Colonic mucosa (tissue), 4 donors: ENCODE measurements at regions not wholly inside any gene's neighbourhood (a gene's known extent, or its start where the extent isn't known, plus 50 kb on each side); places are given as distances from the start of the nearest gene placed in this dataset.

ENCODE experiments used
- DNase-seq: peaks from one replicate; pipeline ENCODE4 v3.0.0-alpha.2; 2020
- H3K27ac ChIP-seq: fragments of 200-600 bp; one replicate; pipeline ENCODE4 v1.8.0; 2021
- H3K27me3 ChIP-seq: fragments of 200-600 bp; one replicate; pipeline ENCODE4 v1.8.0; 2021
- H3K36me3 ChIP-seq: fragments of 200-600 bp; one replicate; pipeline ENCODE4 v1.8.0; 2021
- H3K4me1 ChIP-seq: fragments of 200-600 bp; one replicate; pipeline ENCODE4 v1.8.0; 2021; ENCODE audit warnings: mild to moderate bottlenecking
- H3K4me3 ChIP-seq: fragments of 200-600 bp; one replicate; pipeline ENCODE4 v1.8.0; 2021
- H3K9ac ChIP-seq, 2 donors: one replicate each; pipeline ENCODE4 v1.7.0; 2013; ENCODE audit warnings: control low read depth in 2 of 2, low read depth in 2 of 2, low read length in 2 of 2
- H3K9me3 ChIP-seq: fragments of 200-600 bp; one replicate; pipeline ENCODE4 v1.8.0; 2021
- CTCF ChIP-seq: fragments of 200-600 bp; IDR thresholded peaks from one replicate; pipeline ENCODE4 v1.8.0; 2022; ENCODE audit warnings: antibody characterized with exemption, mild to moderate bottlenecking
- intact Hi-C: fragments of 100-400 bp; cut with DNase I; formaldehyde crosslinking; loops from one replicate; pipeline ENCODE4 v1.14.1; 2022
- donor health status: healthy.
- donor health status: DM: no; HTN: no; CAD: no.
- donor health status: DM: no; HTN: no; CAD: no.

- no peaks in the 10 kb centered on the region for H3K4me1 ChIP-seq
- H3K27me3 ChIP-seq, result no peaks in the 10 kb centered on the region
- no peak overlapping the region for H3K27ac ChIP-seq
- no peaks in the 10 kb centered on the region for H3K9me3 ChIP-seq
- H3K9ac ChIP-seq, result no peak overlapping the region
- no peaks in the 10 kb centered on the region for H3K36me3 ChIP-seq
- no peak overlapping the region for H3K4me3 ChIP-seq
- TF ChIP-seq CTCF, result no peak
- intact Hi-C loops, result no loop called here
- DNase-seq, result no peak
Observed at GRCh38 chr20:11376420-11376819, 541.3 kb upstream of the BTBD3 start.

- Histone ChIP-seq H3K4me1 (no peaks in the 10 kb centered on the region), H3K9ac (no peak overlapping the region), H3K4me3 (no peak overlapping the region), H3K36me3 (no peaks in the 10 kb centered on the region), H3K27me3 (no peaks in the 10 kb centered on the region), H3K9me3 (no peaks in the 10 kb centered on the region), H3K27ac (no peak overlapping the region)
- intact Hi-C loops, result no loop called here
- no peak for TF ChIP-seq CTCF
- no peak for DNase-seq
Observed at GRCh38 chr20:11376998-11377397, 540.7 kb upstream of the BTBD3 start.

GRCh38 chr20:11377761-11378160 lies 539.9 kb upstream of the BTBD3 start:
- Histone ChIP-seq H3K36me3 (no peaks in the 10 kb centered on the region), H3K27me3 (no peaks in the 10 kb centered on the region), H3K9ac (no peak overlapping the region), H3K4me1 (no peaks in the 10 kb centered on the region), H3K9me3 (no peaks in the 10 kb centered on the region), H3K27ac (no peak overlapping the region), H3K4me3 (no peak overlapping the region)
- intact Hi-C loops, result no loop called here
- DNase-seq, result no peak
- TF ChIP-seq CTCF, result no peak

GRCh38 chr20:11378252-11378651 lies 539.4 kb upstream of the BTBD3 start:
- Histone ChIP-seq H3K36me3 (no peaks in the 10 kb centered on the region), H3K4me1 (no peaks in the 10 kb centered on the region), H3K9me3 (no peaks in the 10 kb centered on the region), H3K9ac (no peak overlapping the region), H3K4me3 (no peak overlapping the region), H3K27me3 (no peaks in the 10 kb centered on the region), H3K27ac (no peak overlapping the region)
- TF ChIP-seq CTCF, result no peak
- intact Hi-C loops, result no loop called here
- DNase-seq, result no peak

GRCh38 chr20:11379257-11380011 lies 538.3 kb upstream of the BTBD3 start:
- H3K4me1 ChIP-seq, result no peaks in the 10 kb centered on the region
- intact Hi-C loops, result no loop called here
- DNase-seq, result no peak
- no peak overlapping the region for H3K4me3 ChIP-seq
- TF ChIP-seq CTCF, result no peak
- no peaks in the 10 kb centered on the region for H3K27me3 ChIP-seq
- no peaks in the 10 kb centered on the region for H3K36me3 ChIP-seq
- no peak overlapping the region for H3K9ac ChIP-seq
- H3K9me3 ChIP-seq, result no peaks in the 10 kb centered on the region
- H3K27ac ChIP-seq, result no peak overlapping the region
